ENCODE measurements at regions not wholly inside any gene's neighbourhood (a gene's known extent, or its start where the extent isn't known, plus 50 kb on each side); places are given as distances from the start of the nearest gene placed in this dataset.

GRCh38 chr1:244945109-244945671 lies 80.8 kb upstream of the HNRNPU start:
- no peak for DNase-seq

GRCh38 chr1:244941121-244941520 lies 76.8 kb upstream of the HNRNPU start:
- DNase-seq = no peak

- no peak for DNase-seq
Measured at GRCh38 chr1:244937099-244937498, 72.8 kb upstream of the HNRNPU start.

- DNase-seq = no peak
Measured at GRCh38 chr1:244920911-244921761, 56.8 kb upstream of the HNRNPU start.

GRCh38 chr1:244919320-244920282 lies 55.3 kb upstream of the HNRNPU start:
- no peak for DNase-seq

GRCh38 chr1:244918421-244919319 lies 54.3 kb upstream of the HNRNPU start:
- peak; percentile 59 for DNase-seq

- no peak for DNase-seq
Measured at GRCh38 chr1:244917073-244917670, 52.8 kb upstream of the HNRNPU start.

GRCh38 chr1:244915736-244916135 lies 51.4 kb upstream of the HNRNPU start:
- no peak for DNase-seq

- DNase-seq = no peak
Measured at GRCh38 chr1:244914761-244915160, 50.4 kb upstream of the HNRNPU start.

All from hindlimb muscle (tissue), 1 donor.